GM12873 (cell line): ENCODE measurements at regions not wholly inside any gene's neighbourhood (a gene's known extent, or its start where the extent isn't known, plus 50 kb on each side); places are given as distances from the start of the nearest gene placed in this dataset.

Source experiments
- CTCF ChIP-seq: IDR thresholded peaks from 2 replicates; pipeline ENCODE4 v1.5.1; 2012; ENCODE audit warnings: low read depth, mild to moderate bottlenecking, moderate library complexity, low read length, control low read depth; ENCODE audit not compliant: insufficient read depth; ENCODE audit errors: missing control alignments

DNA sequence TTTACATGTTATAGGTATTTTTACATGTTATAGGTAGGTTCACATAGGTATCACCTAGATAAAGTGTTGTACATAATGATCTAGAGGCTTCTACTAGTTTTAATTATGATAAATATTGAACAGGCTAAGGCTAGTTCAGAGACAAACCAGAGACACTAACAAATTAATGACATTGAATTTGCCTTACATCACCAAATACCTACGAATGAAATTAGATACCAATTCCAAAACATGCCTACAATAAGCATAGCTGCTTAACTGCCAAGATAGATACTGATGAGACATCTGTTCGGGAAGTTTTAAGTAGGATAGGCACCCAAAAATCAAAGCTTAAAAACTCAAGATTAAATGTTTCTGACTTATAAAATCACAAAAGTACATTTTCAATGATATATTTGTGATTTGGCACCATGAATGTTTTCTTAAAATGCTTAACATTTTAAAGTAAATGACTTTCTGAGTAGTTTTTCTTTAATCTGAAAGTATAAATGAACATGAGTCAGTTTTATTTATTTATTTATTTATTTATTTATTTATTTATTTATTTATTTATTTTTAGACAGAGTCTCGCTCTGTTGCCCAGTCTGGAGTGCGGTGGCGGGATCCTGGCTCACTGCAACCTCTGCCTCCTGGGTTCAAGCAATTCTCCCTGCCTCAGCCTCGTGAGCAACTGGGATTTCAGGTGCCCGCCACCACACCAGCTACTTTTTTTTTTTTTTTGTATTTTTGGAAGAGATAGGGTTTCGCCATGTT, 703.1 kb upstream of the ARRDC3 start:
- TF ChIP-seq CTCF: no peak

GRCh38 chr5:92081958-92082712, 699.0 kb upstream of the ARRDC3 start:
- no peak for TF ChIP-seq CTCF

DNA sequence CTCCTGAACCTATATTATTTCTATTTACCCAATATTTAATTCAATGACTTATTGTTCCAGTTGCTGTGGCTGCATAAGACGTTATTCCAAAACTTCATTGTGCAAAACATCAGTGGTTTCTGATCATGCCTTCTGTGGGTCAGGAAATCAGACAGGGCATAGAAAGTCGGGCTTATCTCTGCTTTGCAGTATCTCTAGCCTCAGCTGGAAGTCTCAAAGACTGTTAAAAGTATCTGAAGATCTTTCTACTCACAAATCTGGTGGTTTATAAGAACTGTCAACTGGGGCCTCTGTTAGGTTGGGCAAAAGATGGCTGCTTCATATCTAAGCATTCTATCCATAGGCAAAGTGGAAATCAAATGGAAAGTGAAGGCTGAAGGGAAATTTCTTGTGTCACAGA, 687.7 kb upstream of the ARRDC3 start:
- no peak for TF ChIP-seq CTCF

DNA sequence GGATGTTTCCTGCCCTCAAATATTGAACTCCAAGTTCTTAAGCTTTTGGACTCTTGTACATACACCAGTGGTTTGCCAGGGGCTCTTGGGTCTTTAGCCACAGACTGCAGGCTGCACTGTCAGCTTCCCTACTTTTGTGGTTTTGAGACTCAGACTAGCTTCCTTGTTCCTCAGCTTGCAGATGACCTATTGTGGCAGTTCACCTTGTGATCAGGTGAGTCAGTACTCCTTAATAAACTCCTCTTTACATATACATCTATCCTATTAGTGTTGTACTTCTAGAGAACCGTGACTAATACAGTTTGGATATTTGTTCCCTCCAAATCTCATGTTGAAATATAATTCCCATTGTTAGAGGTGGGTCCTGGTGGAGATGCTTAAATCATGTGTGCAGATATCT, 681.9 kb upstream of the ARRDC3 start:
- TF ChIP-seq CTCF: no peak

DNA sequence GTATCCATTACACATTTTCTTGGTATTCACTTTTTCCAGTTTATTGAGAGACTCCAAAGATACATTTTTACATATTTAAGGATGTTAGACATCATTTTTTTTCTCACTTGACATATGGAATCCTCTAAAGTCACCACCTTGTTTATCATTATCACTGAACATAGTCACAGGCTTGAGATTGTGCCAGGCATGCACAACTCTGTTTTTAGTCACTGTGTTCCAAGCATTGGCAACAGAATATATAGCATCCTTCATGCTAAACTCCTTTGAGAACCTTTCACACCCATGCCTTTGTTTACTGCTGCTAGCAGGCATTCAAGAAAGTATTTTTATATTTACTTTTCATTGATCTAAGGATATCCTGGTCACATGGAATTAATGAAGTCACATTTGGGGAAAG, 668.6 kb upstream of the ARRDC3 start:
- TF ChIP-seq CTCF: no peak

DNA sequence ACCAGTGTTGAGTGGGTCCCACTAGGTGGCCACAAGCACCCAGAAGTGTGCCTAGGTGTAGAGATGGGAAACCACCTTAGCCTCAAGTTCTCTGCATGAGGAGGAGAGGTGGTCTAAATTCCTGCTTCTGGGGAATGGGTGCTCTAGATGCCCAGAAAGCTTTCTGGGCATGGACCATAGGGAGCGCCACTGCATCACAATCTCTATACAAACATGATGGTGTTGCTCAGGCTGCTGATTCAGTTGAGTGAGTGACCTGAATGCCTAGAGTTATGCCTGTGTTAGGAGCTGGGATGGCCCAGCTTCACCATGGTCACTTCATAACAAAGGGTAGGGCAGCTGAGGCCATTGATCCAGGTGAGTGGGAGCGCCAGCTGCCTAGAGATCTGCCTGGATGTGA, 667.9 kb upstream of the ARRDC3 start:
- TF ChIP-seq CTCF: no peak

DNA sequence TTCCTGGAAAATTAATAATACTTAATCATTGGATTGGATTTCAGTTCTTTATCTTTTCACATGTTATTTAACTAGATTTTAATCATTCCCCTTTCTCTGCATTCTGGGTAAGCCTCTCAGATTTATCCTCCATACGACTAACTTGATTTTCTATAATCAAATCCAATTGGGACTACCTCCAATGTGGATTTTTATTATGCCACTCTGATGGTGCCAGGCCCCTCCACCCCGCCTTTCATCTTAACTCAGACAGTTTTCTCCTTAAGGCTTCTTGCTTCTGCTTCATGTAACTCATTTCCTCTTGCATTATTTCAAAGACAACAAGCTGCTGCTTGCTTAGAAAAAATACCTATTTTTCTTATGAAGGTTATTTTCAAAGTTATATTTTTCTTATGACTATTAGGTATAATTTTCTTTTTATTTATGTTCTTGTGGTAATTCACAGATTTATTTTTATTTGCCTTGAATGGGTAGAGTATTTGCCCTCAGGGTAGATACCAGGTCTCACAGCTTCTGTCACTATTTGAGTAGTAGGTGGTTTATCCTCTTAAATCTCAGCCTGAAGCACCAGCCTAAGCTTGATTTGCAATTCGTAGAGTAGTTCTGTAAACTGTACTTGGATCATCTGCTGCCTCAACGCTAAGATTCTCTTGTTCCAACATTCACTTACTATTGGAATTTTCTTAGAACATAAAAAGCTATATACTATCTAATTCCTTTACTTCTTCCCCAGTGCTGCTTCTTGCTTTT, 659.0 kb upstream of the ARRDC3 start:
- TF ChIP-seq CTCF: no peak
